ENCODE measurements at regions not wholly inside any gene's neighbourhood (a gene's known extent, or its start where the extent isn't known, plus 50 kb on each side); places are given as distances from the start of the nearest gene placed in this dataset.
"Not testable (repeated sequence)": the region's sequence is repeated elsewhere in the genome, so short reads cannot be mapped to it uniquely, and the experiment has no call there.

- DNase-seq (ENCODE audit: low read depth in 2 of 3, low spot score in 2 of 3), result no peak
Measured at GRCh38 chr12:126912111-126912510, 1354.9 kb upstream of the TMEM132C start.

- DNase-seq (ENCODE audit: low read depth in 2 of 3, low spot score in 2 of 3), result no peak
Measured at GRCh38 chr12:126914170-126914793, 1352.7 kb upstream of the TMEM132C start.

- DNase-seq (ENCODE audit: low read depth in 2 of 3, low spot score in 2 of 3), result no peak
Measured at GRCh38 chr12:126915309-126915708, 1351.7 kb upstream of the TMEM132C start.

- DNase-seq (ENCODE audit: low read depth in 2 of 3, low spot score in 2 of 3), result no peak
Measured at GRCh38 chr12:126926023-126926594, 1340.9 kb upstream of the TMEM132C start.

- DNase-seq (ENCODE audit: low read depth in 2 of 3, low spot score in 2 of 3), result no peak
Measured at GRCh38 chr12:126930234-126930633, 1336.7 kb upstream of the TMEM132C start.

GRCh38 chr12:126932156-126932555, 1334.8 kb upstream of the TMEM132C start:
- no peak for DNase-seq (ENCODE audit: low read depth in 2 of 3, low spot score in 2 of 3)

GRCh38 chr12:126935435-126935834, 1331.5 kb upstream of the TMEM132C start:
- DNase-seq (ENCODE audit: low read depth in 2 of 3, low spot score in 2 of 3), result no peak

- DNase-seq (ENCODE audit: low read depth in 2 of 3, low spot score in 2 of 3), result no peak
Measured at GRCh38 chr12:126936181-126936851, 1330.7 kb upstream of the TMEM132C start.

GRCh38 chr12:126937431-126937830, 1329.5 kb upstream of the TMEM132C start:
- no peak for DNase-seq (ENCODE audit: low read depth in 2 of 3, low spot score in 2 of 3)

GRCh38 chr12:126944684-126945083, 1322.3 kb upstream of the TMEM132C start:
- DNase-seq (ENCODE audit: low read depth in 2 of 3, low spot score in 2 of 3), result no peak

- DNase-seq (ENCODE audit: low read depth in 2 of 3, low spot score in 2 of 3), result not testable (repeated sequence)
Measured at GRCh38 chr12:126946958-126947357, 1320.0 kb upstream of the TMEM132C start.

- DNase-seq (ENCODE audit: low read depth in 2 of 3, low spot score in 2 of 3), result no peak
Measured at GRCh38 chr12:126949558-126949957, 1317.4 kb upstream of the TMEM132C start.

- no peak for DNase-seq (ENCODE audit: low read depth in 2 of 3, low spot score in 2 of 3)
Measured at GRCh38 chr12:126950266-126950665, 1316.7 kb upstream of the TMEM132C start.

- no peak for DNase-seq (ENCODE audit: low read depth in 2 of 3, low spot score in 2 of 3)
Measured at GRCh38 chr12:126952096-126953007, 1314.6 kb upstream of the TMEM132C start.

- no peak for DNase-seq (ENCODE audit: low read depth in 2 of 3, low spot score in 2 of 3)
Measured at GRCh38 chr12:126953365-126953889, 1313.5 kb upstream of the TMEM132C start.

- DNase-seq (ENCODE audit: low read depth in 2 of 3, low spot score in 2 of 3), result no peak
Measured at GRCh38 chr12:126960221-126960620, 1306.7 kb upstream of the TMEM132C start.

GRCh38 chr12:126960709-126961108, 1306.3 kb upstream of the TMEM132C start:
- DNase-seq (ENCODE audit: low read depth in 2 of 3, low spot score in 2 of 3), result no peak

- no peak for DNase-seq (ENCODE audit: low read depth in 2 of 3, low spot score in 2 of 3)
Measured at GRCh38 chr12:126963825-126964224, 1303.1 kb upstream of the TMEM132C start.

GRCh38 chr12:126966498-126966897, 1300.5 kb upstream of the TMEM132C start:
- no peak for DNase-seq (ENCODE audit: low read depth in 2 of 3, low spot score in 2 of 3)

- no peak for DNase-seq (ENCODE audit: low read depth in 2 of 3, low spot score in 2 of 3)
Measured at GRCh38 chr12:126967152-126967551, 1299.8 kb upstream of the TMEM132C start.

GRCh38 chr12:126974779-126975178, 1292.2 kb upstream of the TMEM132C start:
- no peak for DNase-seq (ENCODE audit: low read depth in 2 of 3, low spot score in 2 of 3)

All from activated CD8-positive, alpha-beta memory T cell treated with anti-CD3 and anti-CD28 coated beads for 48 hours (primary cell).